GM10266 (cell line): ENCODE measurements at regions not wholly inside any gene's neighbourhood (a gene's known extent, or its start where the extent isn't known, plus 50 kb on each side); places are given as distances from the start of the nearest gene placed in this dataset.

Experiments
- DNase-seq: peaks from one replicate; pipeline ENCODE4 v3.0.0; 2012; ENCODE audit errors: extremely low spot score
- CTCF ChIP-seq: IDR thresholded peaks from 2 replicates; pipeline ENCODE4 v1.5.1; 2012; ENCODE audit warnings: mild to moderate bottlenecking, low read depth; ENCODE audit not compliant: control insufficient read depth, insufficient read depth; ENCODE audit errors: missing control alignments

GRCh38 chr10:123298583-123298982 is 144.4 kb downstream of the BUB3 start:
- no peak for DNase-seq
- no peak for TF ChIP-seq CTCF

GRCh38 chr10:123299598-123299997 is 145.4 kb downstream of the BUB3 start:
- TF ChIP-seq CTCF, result no peak
- DNase-seq, result no peak

DNA sequence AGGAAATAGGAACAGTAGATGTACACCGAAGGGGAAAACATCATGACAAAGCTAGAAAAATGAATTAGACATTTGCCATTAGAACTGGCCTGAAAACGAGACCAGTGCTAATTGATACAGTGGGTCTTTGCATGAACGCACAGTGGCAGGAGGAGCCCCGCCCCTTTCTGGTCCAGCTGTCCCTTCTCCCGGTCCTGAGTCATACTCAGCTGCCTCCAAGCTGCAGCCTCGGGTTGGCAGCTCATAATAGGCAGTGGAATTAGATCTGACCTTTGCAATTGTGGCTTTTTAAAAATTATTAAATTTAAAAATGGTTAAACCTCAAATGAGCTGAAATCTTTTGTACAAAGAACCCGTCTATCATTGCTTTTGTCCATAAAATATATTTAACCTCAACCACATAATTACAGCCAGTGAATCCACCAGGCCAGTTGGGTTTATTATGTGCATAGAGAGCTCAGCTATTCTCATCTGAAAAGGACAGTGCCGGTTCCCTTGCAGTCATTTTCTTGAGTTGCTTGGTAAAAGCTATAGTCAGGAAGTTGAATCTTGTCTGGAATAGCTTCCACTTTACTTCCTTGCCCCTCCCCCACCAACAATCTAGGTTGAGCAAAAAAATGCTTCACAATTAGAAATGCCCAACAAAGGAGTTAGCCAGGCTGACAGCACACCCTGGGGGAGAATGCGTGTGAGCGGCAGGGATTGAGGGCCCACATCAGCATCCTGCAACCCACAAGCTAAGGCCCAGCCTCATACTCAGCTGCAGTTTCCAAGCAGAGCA is 147.1 kb downstream of the BUB3 start:
- DNase-seq, result no peak
- no peak for TF ChIP-seq CTCF

GRCh38 chr10:123303581-123304337 is 149.6 kb downstream of the BUB3 start:
- no peak for TF ChIP-seq CTCF
- DNase-seq, result no peak

DNA sequence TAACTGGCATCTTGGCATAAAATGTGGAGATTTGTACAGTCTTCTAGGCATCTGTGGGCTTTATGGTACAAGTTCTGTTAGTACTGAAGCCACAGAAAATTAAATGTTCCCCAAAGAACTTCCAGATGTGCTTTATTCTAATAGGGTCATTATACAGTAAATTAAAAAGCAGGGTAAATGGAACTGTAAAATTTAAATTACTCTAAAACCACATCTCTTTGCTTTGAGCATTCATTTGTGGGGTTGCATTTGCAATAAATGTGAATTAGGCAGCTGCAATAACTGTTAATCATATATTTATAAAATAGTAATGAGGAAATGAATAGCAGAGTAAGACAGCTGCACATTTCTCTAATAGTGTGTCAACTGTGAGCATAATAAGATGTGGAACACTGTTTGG is 151.5 kb downstream of the BUB3 start:
- TF ChIP-seq CTCF, result no peak
- no peak for DNase-seq

DNA sequence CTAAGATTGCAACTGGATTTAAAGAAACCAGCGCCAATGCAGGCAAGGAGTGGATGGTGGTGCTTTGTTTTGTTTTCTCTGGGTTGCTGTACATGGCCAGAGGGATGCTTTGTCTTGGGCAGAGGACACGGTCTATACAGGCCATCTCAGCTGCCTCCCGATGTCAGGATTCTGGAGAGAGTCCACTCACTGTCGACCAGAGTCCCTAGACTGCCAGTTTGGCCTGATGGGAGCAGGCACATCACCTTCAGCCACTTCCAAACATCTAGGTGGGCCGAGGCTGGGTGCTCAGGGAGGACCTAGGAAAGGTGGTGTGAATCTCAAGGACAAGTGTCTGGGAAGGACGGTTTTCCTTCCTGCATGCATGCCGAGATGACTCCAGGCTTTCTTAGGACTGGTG is 152.1 kb downstream of the BUB3 start:
- no peak for DNase-seq
- no peak for TF ChIP-seq CTCF

- DNase-seq, result no peak
- TF ChIP-seq CTCF, result no peak
These were observed 155.5 kb downstream of the BUB3 start for GRCh38 chr10:123309731-123310130.
